22Rv1 (cell line): ENCODE measurements at regions not wholly inside any gene's neighbourhood (a gene's known extent, or its start where the extent isn't known, plus 50 kb on each side); places are given as distances from the start of the nearest gene placed in this dataset.

Experiments used
- H3K27ac ChIP-seq: fragments of 450-650 bp; 2 replicates; pipeline ENCODE4 v1.5.1; 2017
- CTCF ChIP-seq: fragments of 450-650 bp; IDR thresholded peaks from 2 replicates; pipeline ENCODE4 v1.5.1; 2017; ENCODE audit warnings: mild to moderate bottlenecking
- ZFX ChIP-seq: fragments of 450-650 bp; IDR thresholded peaks from 2 replicates; pipeline ENCODE4 v1.6.1; 2017; ENCODE audit warnings: antibody characterized with exemption, borderline replicate concordance

GRCh38 chr11:122258446-122259194 is 142.6 kb upstream of the BLID start:
- H3K27ac ChIP-seq, result no peak overlapping the region
- TF ChIP-seq ZFX (no peak), CTCF (no peak)

- no peak overlapping the region for H3K27ac ChIP-seq
- TF ChIP-seq CTCF (no peak), ZFX (no peak)
Observed at GRCh38 chr11:122253589-122254231, 137.7 kb upstream of the BLID start.

DNA sequence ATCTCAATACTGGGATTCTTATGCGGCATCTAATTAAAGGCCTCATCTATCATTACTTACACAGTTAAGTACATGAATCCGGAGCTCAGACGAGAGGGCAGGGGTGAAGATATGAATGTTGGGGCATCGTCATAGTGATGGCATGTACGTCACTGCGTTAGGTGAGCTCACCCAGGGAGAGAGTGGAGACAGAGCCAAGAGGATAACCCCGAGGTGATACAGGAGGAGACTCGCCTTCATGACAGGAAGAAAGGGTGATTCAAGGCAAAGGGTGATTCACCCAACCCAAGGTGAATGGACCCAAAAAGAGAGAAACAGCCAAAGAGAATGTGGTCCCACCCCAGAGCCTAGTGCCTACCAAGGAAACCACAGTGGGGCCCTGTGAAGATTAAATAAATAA is 132.9 kb upstream of the BLID start:
- H3K27ac ChIP-seq, result no peak overlapping the region
- TF ChIP-seq ZFX, result no peak
- no peak for TF ChIP-seq CTCF

DNA sequence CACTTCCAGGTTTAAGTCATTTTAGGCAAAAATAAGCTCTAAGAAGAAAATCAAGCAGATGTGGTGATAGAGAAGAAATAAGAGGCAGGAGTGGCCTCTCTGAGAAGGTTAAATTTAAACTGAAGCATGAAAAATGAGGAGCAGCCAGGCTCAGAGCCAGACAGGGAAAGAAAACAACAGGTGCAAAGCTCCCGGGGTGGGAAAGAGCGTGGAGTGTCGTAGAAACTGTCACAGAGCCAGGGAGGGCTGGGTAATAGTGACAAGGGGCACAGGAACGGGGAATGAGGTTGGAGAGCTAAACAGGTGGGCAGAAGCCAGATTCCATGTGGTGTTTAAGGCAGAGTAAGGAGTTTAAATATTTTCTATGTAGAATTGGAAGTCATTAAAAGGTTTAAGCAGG is 132.1 kb upstream of the BLID start:
- TF ChIP-seq ZFX, result no peak
- no peak for TF ChIP-seq CTCF
- no peak overlapping the region for H3K27ac ChIP-seq

DNA sequence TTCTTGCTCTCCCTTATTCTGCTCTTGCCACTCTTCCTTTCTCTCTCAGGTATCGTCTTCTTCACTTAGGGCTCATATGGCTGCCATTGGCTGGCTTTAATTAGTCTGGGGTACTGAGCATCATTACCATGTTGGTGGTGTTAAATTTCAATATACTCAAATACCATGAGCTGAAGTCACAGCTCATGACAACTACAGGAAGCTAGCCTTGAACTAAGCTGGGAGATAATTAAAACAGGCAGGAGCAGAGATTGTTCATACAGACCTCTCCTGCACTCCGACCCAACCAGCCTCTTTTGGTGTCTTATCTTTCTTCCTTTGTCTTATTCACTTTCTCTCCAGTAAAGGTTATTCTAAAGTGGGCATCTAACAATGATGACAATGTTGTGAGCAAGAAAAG is 130.9 kb upstream of the BLID start:
- TF ChIP-seq ZFX (no peak), CTCF (no peak)
- no peak overlapping the region for H3K27ac ChIP-seq

DNA sequence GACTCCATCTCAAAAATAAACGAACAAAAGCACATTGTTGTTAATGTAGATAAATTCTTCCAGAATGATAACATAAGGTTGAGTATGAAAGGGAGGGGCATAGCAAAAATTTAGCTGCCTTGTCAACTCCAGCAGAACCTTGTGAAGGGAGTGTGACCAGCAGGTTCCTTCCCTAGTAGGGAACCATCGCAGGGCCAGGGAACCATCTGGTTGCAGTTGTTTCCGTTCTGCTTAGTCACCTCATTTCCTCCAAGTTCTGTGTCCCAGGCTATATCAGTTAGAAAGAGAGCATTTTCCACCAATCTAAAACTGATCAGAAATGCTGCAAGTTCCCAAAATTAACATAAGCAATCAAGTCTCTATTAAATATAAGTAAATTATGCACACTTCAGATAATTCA is 126.7 kb upstream of the BLID start:
- no peak for TF ChIP-seq CTCF
- TF ChIP-seq ZFX, result no peak
- no peak overlapping the region for H3K27ac ChIP-seq

DNA sequence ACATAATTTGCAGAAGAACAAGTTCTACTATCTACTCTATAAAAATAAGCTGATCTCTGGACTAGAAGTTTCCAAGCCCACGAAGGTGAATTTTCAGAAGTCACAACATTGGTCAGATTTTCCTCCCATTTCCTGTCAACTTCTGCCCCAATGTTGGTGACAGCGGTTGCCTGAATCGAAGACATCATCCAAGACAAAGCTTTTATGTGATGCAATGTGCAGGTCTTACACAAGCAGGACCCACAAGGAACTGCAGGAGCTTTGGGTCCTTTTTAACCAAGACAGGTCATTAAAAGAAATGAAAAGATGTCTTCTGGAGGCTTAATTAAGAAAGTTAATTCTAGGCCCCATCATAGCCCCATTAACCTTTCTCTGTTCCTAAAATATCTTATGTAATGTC is 125.6 kb upstream of the BLID start:
- H3K27ac ChIP-seq, result no peak overlapping the region
- no peak for TF ChIP-seq CTCF
- no peak for TF ChIP-seq ZFX
